GM23338 (cell line): ENCODE measurements at regions not wholly inside any gene's neighbourhood (a gene's known extent, or its start where the extent isn't known, plus 50 kb on each side); places are given as distances from the start of the nearest gene placed in this dataset.

Source experiments
- CREB1 ChIP-seq: fragments of 250-450 bp; sonication (Bioruptor Pico); IDR thresholded peaks from 2 replicates; pipeline ENCODE4 v1.5.0; 2020; ENCODE audit warnings: low read depth, mild to moderate bottlenecking, moderate library complexity
- CTCF ChIP-seq, 2 experiments: fragments of 200-600 bp in 1 of 2; sonication (generic) in 1 of 2; conservative IDR thresholded peaks; 2 replicates each; pipeline versions ENCODE4 v1.5.1 to v1.6.1; 2016 to 2017; ENCODE audit warnings: antibody characterized with exemption in 2 of 2, low read depth in 2 of 2, mild to moderate bottlenecking in 2 of 2, moderate library complexity in 1 of 2
- ETS1 ChIP-seq: IDR thresholded peaks from 2 replicates; pipeline ENCODE4 v1.6.1; 2016; ENCODE audit warnings: antibody characterized with exemption
- EZH2 ChIP-seq: fragments of 200-600 bp; sonication (generic); IDR thresholded peaks from one replicate; pipeline ENCODE4 v1.8.0; 2017; ENCODE audit warnings: antibody characterized with exemption, mild to moderate bottlenecking, low read depth; ENCODE audit not compliant: unreplicated experiment
- JUNB ChIP-seq: IDR thresholded peaks from one replicate; pipeline ENCODE4 v1.6.1; 2016; ENCODE audit warnings: antibody characterized with exemption; ENCODE audit not compliant: unreplicated experiment
- POLR2AphosphoS5 ChIP-seq: IDR thresholded peaks from 2 replicates; pipeline ENCODE4 v1.6.1; 2016; ENCODE audit warnings: antibody characterized with exemption, low read depth
- REST ChIP-seq: IDR thresholded peaks from one replicate; pipeline ENCODE4 v1.6.1; 2018; ENCODE audit warnings: antibody characterized with exemption; ENCODE audit not compliant: unreplicated experiment

DNA sequence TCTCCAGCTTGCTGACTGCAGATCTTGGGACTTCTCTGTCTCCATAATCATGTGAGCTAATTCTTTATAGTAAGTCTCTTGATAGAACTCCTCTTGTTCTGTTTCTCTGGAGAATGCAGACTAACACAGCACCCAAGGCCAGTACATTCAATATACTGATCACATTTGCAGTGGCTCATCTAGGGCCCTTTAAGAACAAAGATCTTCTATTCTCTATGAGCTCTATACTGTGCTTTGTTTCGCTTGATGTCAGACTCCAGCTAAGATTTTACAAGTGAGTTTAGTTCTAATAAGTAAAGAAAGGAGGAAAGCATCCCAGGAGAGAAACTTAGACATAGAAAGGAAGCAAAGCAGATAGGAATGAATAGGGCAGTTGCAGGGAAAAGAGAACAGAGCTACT lies 69.3 kb upstream of the TMPO start:
- TF ChIP-seq CTCF (conservative IDR thresholded peaks at IDR 0.05; ENCODE audit: low read depth in 2 of 2): no peak
- no peak for TF ChIP-seq POLR2AphosphoS5
- no peak for TF ChIP-seq CREB1 (CRISPR knock-in tag)
- no peak for TF ChIP-seq REST
- no peak for TF ChIP-seq JUNB
- TF ChIP-seq ETS1: no peak
- no peak for TF ChIP-seq EZH2
